Activated CD8-positive, alpha-beta memory T cell treated with anti-CD3 and anti-CD28 coated beads, Interleukin-2, amount 50 U/mL, for 24 hours (primary cell): ENCODE measurements at regions not wholly inside any gene's neighbourhood (a gene's known extent, or its start where the extent isn't known, plus 50 kb on each side); places are given as distances from the start of the nearest gene placed in this dataset.

Source experiments
- DNase-seq: peaks from one replicate; pipeline ENCODE4 v3.0.0-alpha.2; 2020; ENCODE audit errors: extremely low read depth

DNA sequence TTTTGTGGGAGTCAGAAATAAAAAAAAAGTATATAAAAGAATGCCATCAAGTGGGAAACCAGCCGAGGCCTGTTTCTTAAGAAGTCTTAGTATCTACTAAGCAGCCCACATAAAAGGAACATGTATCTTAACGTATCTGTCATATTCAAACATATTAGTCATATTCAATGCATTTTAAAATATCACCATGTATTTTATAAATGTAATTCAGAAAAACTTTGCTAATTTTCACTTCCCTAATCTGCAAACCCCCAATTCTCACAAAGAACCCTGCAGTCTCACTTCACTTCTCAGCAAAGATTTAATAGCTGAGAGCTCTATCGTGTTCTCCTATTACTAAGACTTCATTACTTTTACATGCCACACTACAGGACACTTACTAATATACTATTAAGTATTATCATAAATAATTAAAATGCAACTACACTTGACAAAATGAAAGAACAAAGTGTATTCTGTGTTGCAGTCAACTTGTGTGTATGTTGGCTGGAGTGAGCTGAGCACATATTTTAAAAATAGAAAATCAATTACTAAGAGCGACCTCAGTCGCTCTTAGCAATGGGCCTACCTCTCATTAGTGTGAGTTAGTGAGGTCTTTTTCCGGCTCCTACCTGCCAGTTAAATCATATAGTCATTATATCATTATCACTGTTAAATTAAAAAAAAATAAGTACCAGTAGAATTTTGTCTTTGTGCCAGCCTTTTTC lies 484.3 kb downstream of the LMO4 start:
- DNase-seq, result no peak

DNA sequence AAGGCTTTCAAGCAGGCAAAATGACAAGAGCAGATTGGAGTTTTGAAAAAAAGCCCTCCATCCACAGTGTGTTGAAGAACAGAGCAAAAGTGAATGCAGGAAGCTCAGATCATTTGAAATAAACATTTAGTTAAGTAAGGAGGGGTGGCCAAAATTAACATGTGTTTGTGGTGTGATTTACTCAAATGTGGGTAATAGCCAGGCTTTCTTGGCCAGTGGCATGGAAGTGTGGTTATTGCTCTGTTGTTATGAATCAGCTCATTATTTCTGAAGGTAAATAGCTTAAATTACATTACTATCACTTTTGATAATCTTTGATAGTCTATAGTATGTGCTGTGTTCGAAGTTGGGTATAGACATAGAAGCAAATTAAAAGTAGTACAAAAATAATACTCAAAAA lies 485.9 kb downstream of the LMO4 start:
- DNase-seq, result no peak

DNA sequence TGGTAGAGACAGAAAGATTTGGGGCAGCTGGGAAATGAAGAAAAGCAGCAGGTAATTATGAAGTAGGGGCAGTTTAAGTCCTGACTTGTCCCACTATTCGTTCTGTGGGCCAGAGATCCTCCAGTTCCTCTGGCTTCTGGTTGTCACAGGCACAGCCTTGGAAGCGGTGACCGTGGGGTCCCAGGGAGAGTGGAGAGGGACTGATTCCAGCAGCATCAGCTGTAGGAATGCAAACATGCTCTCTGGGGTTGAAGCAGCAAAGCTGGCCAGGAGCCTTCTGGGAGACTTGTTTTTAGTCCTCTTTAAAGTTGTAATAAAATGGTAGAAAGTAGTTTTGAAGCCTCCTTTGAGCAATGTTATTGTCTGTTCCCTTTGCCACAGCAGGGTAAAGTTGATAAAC lies 488.0 kb downstream of the LMO4 start:
- no peak for DNase-seq

DNA sequence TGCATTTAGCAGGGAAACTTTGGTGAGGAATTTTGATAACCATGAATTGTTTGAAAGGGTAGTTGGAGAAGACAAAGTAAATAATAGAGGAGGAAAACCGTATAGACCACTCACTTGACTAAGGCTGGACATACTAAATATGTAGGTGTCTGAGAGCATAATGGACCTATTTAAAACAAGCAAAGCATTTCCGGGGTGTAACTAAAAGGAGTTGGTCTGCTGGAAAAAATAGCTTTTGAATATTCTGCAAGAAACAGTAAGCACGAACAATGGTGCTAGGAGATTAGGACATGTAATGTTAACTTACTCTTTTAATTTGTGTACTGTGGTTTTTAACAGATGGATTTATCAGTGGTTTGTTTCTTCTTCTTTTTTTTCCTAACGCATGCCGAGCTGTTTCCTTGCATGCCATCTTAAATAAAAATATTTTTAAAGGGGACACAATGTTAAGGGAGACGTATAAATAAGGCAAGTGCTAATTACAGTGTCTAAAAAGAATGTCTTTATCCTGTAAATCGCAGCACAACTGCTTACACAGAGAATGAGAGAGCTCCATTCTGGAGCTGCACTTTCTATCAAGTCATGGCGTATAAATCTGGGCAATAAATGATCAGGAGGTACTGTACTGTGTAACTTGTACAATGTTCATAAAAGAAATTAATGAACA lies 492.1 kb downstream of the LMO4 start:
- no peak for DNase-seq

DNA sequence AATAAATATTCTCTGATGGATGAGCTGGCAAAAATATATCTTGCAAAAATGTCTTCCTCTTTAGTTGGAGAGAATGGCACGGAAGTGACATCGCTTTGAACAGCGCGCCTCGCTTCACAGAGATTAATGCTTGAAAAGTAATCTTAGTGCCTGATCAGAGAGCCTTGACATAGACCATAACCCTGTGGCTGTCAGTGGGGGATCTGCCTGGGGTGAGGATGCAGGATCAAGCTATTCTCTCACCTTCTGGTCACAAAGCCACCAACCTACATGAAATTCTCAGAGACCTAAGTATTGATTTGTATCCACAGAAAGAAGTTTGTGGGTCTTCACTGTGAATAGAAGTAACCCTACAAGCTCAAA lies 492.6 kb downstream of the LMO4 start:
- no peak for DNase-seq

DNA sequence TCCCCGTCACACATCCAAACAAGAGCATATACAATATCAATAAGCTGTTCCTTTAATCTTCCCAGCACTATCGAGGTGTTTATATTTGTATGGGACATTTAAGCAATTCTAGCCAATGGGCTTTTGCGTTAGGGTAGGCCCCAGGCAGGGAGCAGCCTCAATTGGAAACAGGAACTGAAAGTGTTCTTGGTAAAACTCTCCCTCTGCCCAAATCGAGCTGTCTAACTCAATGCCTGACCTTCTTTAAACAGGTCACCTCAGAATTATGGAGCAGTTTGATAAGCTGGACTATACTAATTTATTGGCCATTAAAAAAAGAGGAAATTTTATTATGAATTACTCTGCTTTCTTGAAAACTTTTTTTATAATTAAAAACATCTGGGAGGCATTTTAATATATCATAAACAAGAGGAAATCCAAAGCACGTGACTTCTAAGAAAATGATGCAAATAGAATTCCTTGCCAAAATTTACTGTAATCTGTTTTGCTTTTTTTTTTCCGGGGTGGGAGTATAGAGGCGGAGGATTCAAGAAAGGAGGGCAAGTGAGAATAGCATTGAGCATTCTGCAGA lies 498.1 kb downstream of the LMO4 start:
- DNase-seq, result no peak

DNA sequence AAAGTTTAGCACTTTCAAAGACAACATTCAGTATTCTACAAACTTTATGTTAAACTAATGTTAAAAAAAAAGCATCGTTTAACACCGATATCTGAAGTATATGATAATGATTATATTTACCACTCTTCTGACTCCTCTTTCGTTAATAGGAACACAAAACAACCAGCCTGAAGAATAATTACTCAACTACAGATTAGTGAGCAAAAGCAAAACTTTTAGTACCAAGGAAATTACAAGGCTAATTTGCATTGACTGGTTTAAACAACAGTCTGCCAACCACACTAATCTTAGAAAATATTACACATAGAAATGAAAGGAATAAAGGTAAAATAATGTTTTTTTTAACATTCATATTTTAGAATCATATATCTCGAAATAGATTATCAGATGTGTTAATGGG lies 500.7 kb downstream of the LMO4 start:
- DNase-seq, result no peak

DNA sequence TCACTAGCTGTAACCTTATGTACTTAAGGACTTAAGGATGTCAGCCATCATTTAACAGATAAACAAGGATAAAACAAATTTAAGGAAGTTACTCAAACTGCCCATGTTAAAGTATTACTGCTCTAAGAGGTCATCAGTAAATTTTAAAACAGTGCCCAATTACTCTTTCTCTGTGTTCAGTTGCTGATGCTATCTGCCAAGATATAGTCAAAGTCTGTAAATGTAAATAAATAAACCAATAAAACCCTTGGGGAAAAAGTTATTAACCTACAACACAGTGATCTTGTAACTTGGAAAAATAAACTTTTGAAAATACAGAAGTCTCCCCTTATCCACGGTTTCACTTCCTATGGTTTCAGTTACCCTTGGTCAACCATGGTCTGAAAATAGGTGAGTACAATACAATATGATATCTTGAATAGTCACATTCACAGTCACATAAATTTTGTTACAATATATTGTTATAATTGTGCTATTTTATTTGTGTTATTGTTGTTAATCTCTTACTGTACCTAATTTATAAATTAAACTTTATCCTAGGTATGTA lies 501.8 kb downstream of the LMO4 start:
- DNase-seq, result no peak

DNA sequence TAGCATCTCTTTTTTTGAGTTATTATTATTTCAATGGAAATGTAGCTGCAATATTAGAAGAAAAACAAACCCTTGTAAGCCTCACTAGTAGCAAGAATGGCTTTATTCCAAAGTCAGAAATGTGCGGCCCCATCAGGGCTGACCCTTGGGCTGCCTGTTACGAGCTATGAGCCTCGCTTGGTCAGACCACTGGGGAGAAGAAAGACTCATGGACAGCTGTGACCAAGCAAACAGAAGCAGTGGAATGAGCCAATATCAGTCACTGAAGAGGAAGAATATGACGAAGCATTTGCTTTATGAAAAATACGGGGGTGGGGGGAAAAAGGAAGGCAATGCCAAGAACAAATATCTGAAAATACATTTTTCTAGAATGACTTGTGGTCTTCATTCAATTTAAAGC lies 504.5 kb downstream of the LMO4 start:
- no peak for DNase-seq

DNA sequence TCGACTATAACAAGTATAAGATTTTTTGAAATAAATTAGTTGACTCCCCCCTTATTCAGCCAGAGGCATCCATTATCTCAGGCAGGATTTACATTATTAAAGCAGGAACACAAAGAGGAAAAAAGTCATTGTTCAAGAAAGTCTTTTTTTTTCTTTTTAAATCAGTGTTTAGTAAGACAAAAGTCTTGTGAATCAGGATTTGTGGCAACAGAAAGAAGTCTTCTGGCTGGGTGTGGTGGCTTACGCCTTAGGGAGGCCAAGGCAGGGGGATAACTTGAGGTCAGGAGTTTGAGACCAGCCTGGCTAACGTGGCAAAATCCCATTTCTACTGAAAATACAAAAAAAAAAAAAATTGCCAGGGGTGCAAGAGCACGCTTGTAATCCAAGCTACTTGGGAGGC lies 505.5 kb downstream of the LMO4 start:
- DNase-seq, result no peak

DNA sequence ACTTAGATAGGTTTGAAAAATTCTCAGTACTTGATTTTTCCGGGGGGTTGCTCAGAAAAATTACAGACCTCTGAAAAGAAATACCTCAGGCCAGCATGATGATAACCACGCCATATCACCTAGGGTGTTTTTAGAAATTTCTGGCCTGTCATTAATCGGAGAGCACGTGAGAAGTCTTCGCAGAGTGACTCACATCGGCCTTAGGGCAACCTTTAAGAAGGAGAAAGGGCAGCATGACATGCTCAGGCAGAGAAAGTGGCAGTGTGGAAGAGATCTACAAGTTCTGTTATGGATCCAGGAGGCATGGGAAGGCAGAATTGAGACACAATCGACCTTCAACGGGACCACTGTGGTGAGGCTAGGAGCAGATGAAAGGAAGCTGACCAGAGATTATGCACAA lies 506.3 kb downstream of the LMO4 start:
- no peak for DNase-seq

DNA sequence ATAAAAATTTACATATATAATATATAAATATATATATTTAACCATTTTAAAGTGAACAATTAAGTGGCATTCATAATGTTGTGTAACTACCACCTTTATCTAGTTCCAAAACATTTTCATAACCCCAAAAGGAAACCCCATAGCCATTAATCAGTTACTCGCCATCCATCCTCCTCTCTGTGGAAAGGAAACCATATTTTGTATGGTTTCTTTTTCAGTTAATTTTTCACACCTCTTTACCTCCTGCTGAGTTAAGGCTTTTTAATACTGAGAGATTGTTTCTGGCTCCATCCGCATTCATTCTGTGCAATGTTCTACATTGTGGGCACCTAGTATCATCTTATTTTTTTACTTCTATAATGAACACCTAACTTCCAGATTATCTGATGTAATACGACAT lies 512.1 kb downstream of the LMO4 start:
- DNase-seq, result no peak

DNA sequence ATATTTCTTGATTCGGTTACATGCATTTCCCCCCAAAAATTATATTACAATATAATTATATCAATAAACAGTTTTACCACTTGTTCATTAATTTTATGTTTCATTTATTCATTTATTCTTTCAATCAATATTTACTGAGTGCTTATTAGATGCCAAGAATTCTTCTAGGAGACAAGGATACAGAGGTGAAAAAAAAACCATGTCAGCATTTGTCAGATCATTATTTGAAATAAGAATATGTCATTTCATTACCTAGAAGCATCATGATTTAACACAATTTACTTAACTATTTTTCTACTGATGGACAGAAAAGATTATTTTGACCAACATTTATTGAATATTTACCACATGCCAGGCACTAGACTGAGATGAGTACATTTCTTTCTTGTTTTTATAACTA lies 512.7 kb downstream of the LMO4 start:
- no peak for DNase-seq

DNA sequence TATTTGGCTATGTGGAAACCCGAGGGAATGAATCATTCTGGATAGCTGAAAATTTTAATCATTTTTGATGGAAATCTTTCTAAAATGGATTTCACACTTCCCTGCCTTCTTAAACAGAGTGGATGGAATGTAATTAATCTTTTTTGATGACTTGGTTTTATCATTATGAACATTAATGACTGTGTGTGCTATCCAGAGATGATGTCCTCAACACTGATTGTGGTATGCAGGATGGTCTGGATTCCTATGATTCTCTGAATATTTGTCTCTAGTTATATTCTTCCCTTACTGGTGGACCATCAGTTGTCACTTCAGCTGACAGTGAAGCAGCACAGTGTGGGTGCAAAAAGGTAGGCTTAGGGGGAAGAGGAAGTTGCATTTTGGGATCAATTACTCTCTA lies 513.5 kb downstream of the LMO4 start:
- no peak for DNase-seq

DNA sequence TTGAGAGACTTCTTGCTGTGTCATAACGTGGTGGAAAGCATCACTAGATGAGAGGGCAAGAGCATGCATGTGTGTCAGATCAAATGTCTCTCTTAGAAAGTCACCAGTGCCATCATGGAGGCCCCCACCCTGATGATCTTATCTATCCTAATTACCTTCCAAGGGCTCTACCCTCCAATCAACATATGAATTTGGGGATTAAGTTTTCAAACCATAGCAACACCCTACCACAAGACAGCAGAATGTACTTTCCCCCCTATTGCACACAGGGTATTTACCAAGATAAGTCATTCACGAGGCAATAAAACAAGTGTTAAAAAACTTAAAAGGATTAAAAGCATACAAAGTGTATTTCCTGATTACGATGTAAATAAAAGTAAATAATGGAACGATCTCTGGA lies 515.6 kb downstream of the LMO4 start:
- DNase-seq, result no peak

DNA sequence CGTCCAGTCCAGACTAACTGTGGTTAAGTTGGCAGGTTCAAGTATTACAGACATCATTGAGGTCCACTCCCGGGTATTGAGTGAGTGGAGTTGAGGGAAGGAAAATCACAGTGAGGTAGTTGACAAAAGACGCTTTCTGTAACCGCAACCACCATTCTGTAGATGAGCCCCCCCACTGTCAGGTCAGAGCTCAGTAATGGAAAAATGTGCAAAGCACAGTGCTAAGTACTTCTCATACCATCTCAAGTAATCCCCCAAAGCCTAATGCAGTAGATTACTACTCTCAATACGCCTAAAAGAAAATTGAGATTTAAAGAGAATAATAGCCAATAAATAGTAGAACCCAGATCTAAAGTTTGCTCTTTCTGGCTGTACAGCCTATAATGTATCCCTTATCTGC lies 522.8 kb downstream of the LMO4 start:
- DNase-seq, result no peak

DNA sequence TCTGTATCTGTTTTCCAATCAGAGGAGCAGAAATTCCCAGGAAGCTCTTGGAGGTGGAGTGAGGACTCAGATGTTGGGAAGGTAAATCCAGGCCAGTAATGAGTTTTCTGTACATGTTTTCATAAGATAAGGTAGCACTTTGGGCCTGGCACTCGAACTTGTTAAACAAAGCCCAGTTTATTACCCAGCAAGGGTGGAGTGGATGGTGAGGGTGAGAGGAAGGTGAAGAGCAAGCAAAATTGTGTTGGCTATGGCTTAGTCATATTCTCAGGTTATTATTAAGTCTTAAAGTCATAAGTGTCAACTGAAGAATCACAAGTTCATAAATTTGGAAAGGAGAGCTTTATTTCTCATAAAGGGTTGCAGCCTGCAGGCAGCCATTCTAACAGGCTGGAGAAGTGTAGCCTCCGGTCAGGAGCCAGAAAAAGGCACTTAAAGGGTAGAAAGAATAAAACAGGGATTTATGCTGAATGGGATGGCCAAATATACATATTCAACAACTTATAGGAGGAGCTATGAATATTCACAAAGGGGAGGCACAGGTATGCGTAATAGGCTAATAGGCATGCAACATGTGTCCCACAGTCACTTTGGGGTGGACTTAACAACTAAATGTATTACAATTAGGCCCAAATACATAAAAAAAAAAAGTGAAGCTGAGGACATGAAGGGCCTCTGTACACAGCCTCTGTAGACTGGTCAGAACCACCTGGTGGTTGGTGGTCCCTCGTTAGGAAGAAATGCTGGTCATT lies 523.9 kb downstream of the LMO4 start:
- DNase-seq, result no peak

DNA sequence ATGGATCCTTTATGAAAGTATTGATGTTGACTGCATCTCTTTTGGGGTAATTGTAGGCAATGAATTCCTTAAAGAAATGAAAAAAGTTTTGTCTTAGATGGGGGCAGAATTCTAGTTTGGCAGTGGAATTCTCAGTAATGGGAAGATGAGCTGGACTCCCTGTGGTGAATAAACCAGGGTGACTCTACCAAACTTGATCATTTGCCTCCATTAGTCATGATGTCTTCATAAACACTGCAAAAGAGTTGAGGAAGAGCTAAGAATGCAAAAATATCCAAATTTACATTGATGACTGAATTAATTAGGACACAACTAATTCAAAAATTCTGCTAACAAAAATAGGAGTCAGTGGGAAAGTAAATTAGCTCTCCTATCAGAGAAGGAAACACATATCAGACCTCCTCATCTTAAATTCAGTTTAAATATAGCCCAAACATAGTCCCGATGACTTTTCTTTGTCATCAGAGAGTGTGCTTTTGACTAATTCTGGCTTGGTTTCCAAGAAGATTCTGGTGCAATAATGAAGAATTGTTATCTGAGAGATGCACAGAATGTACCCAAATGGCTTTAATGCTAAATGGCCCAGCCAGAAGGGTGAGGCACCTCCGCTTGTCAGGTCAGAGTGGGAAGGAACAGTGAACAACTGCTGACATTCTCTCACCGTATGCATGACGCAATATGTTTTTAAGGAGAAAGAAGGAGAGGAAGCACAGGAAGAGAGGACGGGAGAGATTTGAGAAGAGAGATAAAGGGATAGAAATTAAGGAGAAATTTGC lies 525.1 kb downstream of the LMO4 start:
- DNase-seq, result no peak

DNA sequence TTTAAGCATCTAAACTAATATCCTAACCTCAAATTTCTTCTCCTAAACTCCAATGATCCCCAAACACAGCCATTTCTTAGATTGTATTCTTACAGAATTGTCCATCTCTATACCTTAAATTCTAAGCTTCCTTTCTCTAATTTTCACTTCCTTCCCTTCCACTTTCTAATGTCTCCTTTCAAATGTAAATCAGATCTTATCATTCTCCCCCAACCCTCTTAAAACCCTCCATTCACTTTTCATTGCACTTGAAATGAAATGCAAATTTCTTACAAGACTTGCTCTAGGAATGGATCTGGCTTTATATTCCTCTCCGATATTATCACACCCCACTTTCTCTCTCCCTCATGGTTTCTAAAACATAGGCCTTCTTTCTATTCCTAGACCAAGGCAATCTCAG lies 534.6 kb downstream of the LMO4 start:
- no peak for DNase-seq

DNA sequence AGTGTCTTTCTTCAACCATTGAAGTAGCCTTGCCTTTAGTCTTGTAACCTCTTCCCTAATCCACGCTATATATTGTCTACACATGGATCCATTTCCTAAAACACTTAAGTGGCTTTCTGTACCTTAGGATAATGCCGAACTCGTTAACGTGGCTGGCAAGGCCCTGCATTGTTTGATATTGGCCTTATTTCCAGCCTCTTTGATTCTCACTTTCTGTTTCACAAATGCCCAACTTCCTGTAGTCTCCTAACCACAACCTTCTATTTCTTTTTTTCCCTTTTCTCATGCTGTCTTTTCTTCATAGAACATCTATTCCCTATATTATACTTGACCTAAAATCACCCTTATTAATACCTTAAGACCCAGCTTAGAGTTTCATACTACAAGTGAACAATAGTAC lies 536.0 kb downstream of the LMO4 start:
- DNase-seq, result no peak

DNA sequence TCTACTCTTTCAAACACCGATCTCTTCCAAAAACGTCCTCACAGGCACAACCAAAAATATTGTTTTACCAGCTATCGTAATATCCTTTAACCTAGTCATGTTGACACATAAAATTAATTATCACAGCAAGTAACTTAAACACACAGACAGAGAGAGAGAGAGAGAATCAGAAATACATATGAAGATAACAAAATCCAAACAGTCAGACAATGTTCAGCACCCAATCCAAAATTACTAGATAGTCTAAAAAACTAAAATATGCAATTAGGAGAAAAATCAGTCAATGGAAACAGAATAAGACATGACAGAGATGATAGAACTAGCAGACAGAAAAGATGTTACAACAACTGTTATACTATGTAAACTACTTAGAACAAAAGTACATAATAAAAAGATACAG lies 537.7 kb downstream of the LMO4 start:
- no peak for DNase-seq

DNA sequence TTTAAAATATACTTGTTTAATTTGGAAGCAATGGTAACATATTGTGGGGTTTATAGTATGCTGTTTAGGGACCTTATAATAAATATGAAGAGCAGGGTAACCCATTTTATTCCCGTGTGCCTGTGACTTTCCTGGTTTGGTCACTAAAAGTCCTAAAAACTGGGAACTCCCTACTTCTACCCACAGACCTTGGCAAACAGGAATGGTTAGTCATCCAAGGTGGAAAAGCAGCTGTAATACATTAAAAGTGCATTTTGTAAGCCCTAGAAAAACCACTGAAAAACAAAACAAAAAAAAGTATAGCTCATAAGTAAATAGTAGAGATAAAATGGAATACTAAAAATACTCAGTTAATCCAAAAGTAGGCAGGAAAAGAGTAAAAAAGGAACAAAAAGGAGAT lies 538.9 kb downstream of the LMO4 start:
- DNase-seq, result no peak
